ENCODE measurements at regions not wholly inside any gene's neighbourhood (a gene's known extent, or its start where the extent isn't known, plus 50 kb on each side); places are given as distances from the start of the nearest gene placed in this dataset.

GRCh38 chr16:31698901-31699300 is 171.2 kb downstream of the AHSP start:
- TF ChIP-seq EZH2phosphoT487 (IDR thresholded peaks at IDR 0.05; ENCODE audit: insufficient read depth, low read depth) (no peak), EZH2 (IDR thresholded peaks at IDR 0.05; ENCODE audit: insufficient read depth, poor library complexity, severe bottlenecking) (no peak)

Data from GM23248 (cell line).